Activated naive CD4-positive, alpha-beta T cell treated with anti-CD3 and anti-CD28 coated beads, Interleukin-2, amount 10 ng/mL, durations not matched to agents 7 days and 5 days (primary cell): ENCODE measurements at regions not wholly inside any gene's neighbourhood (a gene's known extent, or its start where the extent isn't known, plus 50 kb on each side); places are given as distances from the start of the nearest gene placed in this dataset.
"Not testable (repeated sequence)": the region's sequence is repeated elsewhere in the genome, so short reads cannot be mapped to it uniquely, and the experiment has no call there.

ENCODE experiments used
- CTCF ChIA-PET: fragments of 350-600 bp; sonication (Branson Sonifier 250); formaldehyde crosslinking; loops from one replicate; lab custom pipeline; 2021; ENCODE audit warnings: antibody characterized with exemption; lab: Charles Lee
- DNase-seq: peaks from one replicate; pipeline ENCODE4 v3.0.0-alpha.2; 2020
- H3K27ac Mint-ChIP-seq: one replicate; pipeline ENCODE4 v1.8.0; 2021; ENCODE audit warnings: mild to moderate bottlenecking, moderate library complexity, mixed read lengths
- H3K27me3 Mint-ChIP-seq: one replicate; pipeline ENCODE4 v1.8.0; 2021; ENCODE audit warnings: mild to moderate bottlenecking, mixed read lengths
- H3K36me3 Mint-ChIP-seq: one replicate; pipeline ENCODE4 v1.8.0; 2021; ENCODE audit warnings: mixed read lengths
- H3K4me1 Mint-ChIP-seq: one replicate; pipeline ENCODE4 v1.8.0; 2021; ENCODE audit warnings: mixed read lengths
- H3K4me3 Mint-ChIP-seq: one replicate; pipeline ENCODE4 v1.8.0; 2021; ENCODE audit warnings: mild to moderate bottlenecking, moderate library complexity, mixed read lengths
- H3K9me3 Mint-ChIP-seq: one replicate; pipeline ENCODE4 v1.8.0; 2021; ENCODE audit warnings: mixed read lengths

- Mint-ChIP-seq H3K27ac (no peak overlapping the region), H3K9me3 (no peaks in the 10 kb centered on the region)
Measured at GRCh38 chr5:62083661-62084060, 222.3 kb upstream of the KIF2A start.

GRCh38 chr5:62084391-62084790 lies 221.6 kb upstream of the KIF2A start:
- Mint-ChIP-seq H3K4me1 (no peaks in the 10 kb centered on the region), H3K27me3 (no peaks in the 10 kb centered on the region), H3K27ac (no peak overlapping the region), H3K36me3 (no peaks in the 10 kb centered on the region), H3K9me3 (no peaks in the 10 kb centered on the region), H3K4me3 (no peak overlapping the region)
- CTCF ChIA-PET: no interaction called here
- DNase-seq: no peak

More at GRCh38 chr5:62083661-62084060, 222.3 kb upstream of the KIF2A start:
- Mint-ChIP-seq H3K27me3 (no peaks in the 10 kb centered on the region), H3K4me1 (no peaks in the 10 kb centered on the region), H3K36me3 (no peaks in the 10 kb centered on the region), H3K4me3 (no peak overlapping the region)
- CTCF ChIA-PET: no interaction called here
- DNase-seq: no peak

GRCh38 chr5:62090953-62091352 lies 215.1 kb upstream of the KIF2A start:
- H3K4me1 Mint-ChIP-seq: peaks cover 3% of the 10 kb centered on the region
- H3K27me3 Mint-ChIP-seq: no peaks in the 10 kb centered on the region
- no peaks in the 10 kb centered on the region for H3K9me3 Mint-ChIP-seq
- H3K36me3 Mint-ChIP-seq: no peaks in the 10 kb centered on the region
- no peak overlapping the region for H3K27ac Mint-ChIP-seq
- CTCF ChIA-PET: no interaction called here
- no peak overlapping the region for H3K4me3 Mint-ChIP-seq
- DNase-seq: no peak

- no peak overlapping the region for H3K27ac Mint-ChIP-seq
- no peak overlapping the region for H3K4me3 Mint-ChIP-seq
- CTCF ChIA-PET: no interaction called here
- no peaks in the 10 kb centered on the region for H3K27me3 Mint-ChIP-seq
- H3K9me3 Mint-ChIP-seq: no peaks in the 10 kb centered on the region
- no peak for DNase-seq
- peaks cover 3% of the 10 kb centered on the region for H3K4me1 Mint-ChIP-seq
- H3K36me3 Mint-ChIP-seq: no peaks in the 10 kb centered on the region
Measured at GRCh38 chr5:62093411-62093810, 212.6 kb upstream of the KIF2A start.

- CTCF ChIA-PET: no interaction called here
- DNase-seq: no peak
- no peaks in the 10 kb centered on the region for H3K9me3 Mint-ChIP-seq
- no peak overlapping the region for H3K27ac Mint-ChIP-seq
- no peak overlapping the region for H3K4me3 Mint-ChIP-seq
- no peaks in the 10 kb centered on the region for H3K27me3 Mint-ChIP-seq
- H3K36me3 Mint-ChIP-seq: no peaks in the 10 kb centered on the region
- H3K4me1 Mint-ChIP-seq: peaks cover 3% of the 10 kb centered on the region
Measured at GRCh38 chr5:62093976-62094375, 212.0 kb upstream of the KIF2A start.

- no peak for DNase-seq
- H3K4me1 Mint-ChIP-seq: peaks cover 3% of the 10 kb centered on the region
- H3K27me3 Mint-ChIP-seq: no peaks in the 10 kb centered on the region
- CTCF ChIA-PET: no interaction called here
- no peak overlapping the region for H3K27ac Mint-ChIP-seq
- H3K4me3 Mint-ChIP-seq: no peak overlapping the region
- no peaks in the 10 kb centered on the region for H3K36me3 Mint-ChIP-seq
- H3K9me3 Mint-ChIP-seq: no peaks in the 10 kb centered on the region
Measured at GRCh38 chr5:62097361-62097760, 208.6 kb upstream of the KIF2A start.

- Mint-ChIP-seq H3K27ac (no peak overlapping the region), H3K27me3 (no peaks in the 10 kb centered on the region)
Measured at GRCh38 chr5:62100201-62100600, 205.8 kb upstream of the KIF2A start.

GRCh38 chr5:62103863-62104262 lies 202.1 kb upstream of the KIF2A start:
- H3K9me3 Mint-ChIP-seq, H3K27me3 Mint-ChIP-seq, DNase-seq, CTCF ChIA-PET, H3K27ac Mint-ChIP-seq, H3K4me1 Mint-ChIP-seq, H3K36me3 Mint-ChIP-seq, H3K4me3 Mint-ChIP-seq: not testable (repeated sequence)

More at GRCh38 chr5:62100201-62100600, 205.8 kb upstream of the KIF2A start:
- DNase-seq: no peak
- CTCF ChIA-PET: no interaction called here
- H3K9me3 Mint-ChIP-seq: peaks cover 2% of the 10 kb centered on the region
- no peaks in the 10 kb centered on the region for H3K4me1 Mint-ChIP-seq
- no peaks in the 10 kb centered on the region for H3K36me3 Mint-ChIP-seq
- no peak overlapping the region for H3K4me3 Mint-ChIP-seq

- H3K36me3 Mint-ChIP-seq: no peaks in the 10 kb centered on the region
- no peaks in the 10 kb centered on the region for H3K9me3 Mint-ChIP-seq
- no peak overlapping the region for H3K4me3 Mint-ChIP-seq
- no peaks in the 10 kb centered on the region for H3K4me1 Mint-ChIP-seq
- no peaks in the 10 kb centered on the region for H3K27me3 Mint-ChIP-seq
- no peak for DNase-seq
- H3K27ac Mint-ChIP-seq: no peak overlapping the region
- CTCF ChIA-PET: interaction anchor here (0.6 kb wide), 1 partner anchor 918 kb away, joined by 3 read pairs; no protein-coding TSS in a partner anchor
Measured at GRCh38 chr5:62111428-62111827, 194.6 kb upstream of the KIF2A start.

GRCh38 chr5:62112689-62113228 lies 193.2 kb upstream of the KIF2A start:
- DNase-seq: no peak
- Mint-ChIP-seq H3K9me3 (no peaks in the 10 kb centered on the region), H3K4me1 (no peaks in the 10 kb centered on the region)

GRCh38 chr5:62115014-62115413 lies 191.0 kb upstream of the KIF2A start:
- no peak for DNase-seq
- CTCF ChIA-PET: no interaction called here
- Mint-ChIP-seq H3K4me3 (no peak overlapping the region), H3K27ac (no peak overlapping the region), H3K27me3 (peaks cover 8% of the 10 kb centered on the region), H3K36me3 (no peaks in the 10 kb centered on the region), H3K4me1 (no peaks in the 10 kb centered on the region), H3K9me3 (no peaks in the 10 kb centered on the region)

More at GRCh38 chr5:62112689-62113228, 193.2 kb upstream of the KIF2A start:
- Mint-ChIP-seq H3K27me3 (peaks cover 1% of the 10 kb centered on the region), H3K4me3 (no peak overlapping the region), H3K27ac (no peak overlapping the region), H3K36me3 (no peaks in the 10 kb centered on the region)
- CTCF ChIA-PET: no interaction called here

GRCh38 chr5:62124266-62124665 lies 181.7 kb upstream of the KIF2A start:
- Mint-ChIP-seq H3K4me1 (no peaks in the 10 kb centered on the region), H3K27me3 (no peaks in the 10 kb centered on the region), H3K9me3 (no peaks in the 10 kb centered on the region), H3K4me3 (no peak overlapping the region), H3K27ac (no peak overlapping the region), H3K36me3 (no peaks in the 10 kb centered on the region)
- CTCF ChIA-PET: no interaction called here
- no peak for DNase-seq

- Mint-ChIP-seq H3K9me3 (no peaks in the 10 kb centered on the region), H3K4me1 (no peaks in the 10 kb centered on the region), H3K27me3 (no peaks in the 10 kb centered on the region), H3K27ac (no peak overlapping the region), H3K4me3 (no peak overlapping the region), H3K36me3 (no peaks in the 10 kb centered on the region)
- no peak for DNase-seq
- CTCF ChIA-PET: no interaction called here
Measured at GRCh38 chr5:62126090-62126489, 179.9 kb upstream of the KIF2A start.

- Mint-ChIP-seq H3K27ac (no peak overlapping the region), H3K9me3 (no peaks in the 10 kb centered on the region), H3K36me3 (no peaks in the 10 kb centered on the region), H3K4me1 (no peaks in the 10 kb centered on the region), H3K4me3 (no peak overlapping the region), H3K27me3 (no peaks in the 10 kb centered on the region)
- no peak for DNase-seq
- CTCF ChIA-PET: interaction anchor here (0.8 kb wide), 1 partner anchor 29 kb away, joined by 3 read pairs; no protein-coding TSS in a partner anchor
Measured at GRCh38 chr5:62127098-62127736, 178.8 kb upstream of the KIF2A start.

- no peak overlapping the region for H3K4me3 Mint-ChIP-seq
- no peaks in the 10 kb centered on the region for H3K36me3 Mint-ChIP-seq
- CTCF ChIA-PET: no interaction called here
- no peaks in the 10 kb centered on the region for H3K4me1 Mint-ChIP-seq
- H3K27ac Mint-ChIP-seq: no peak overlapping the region
- no peaks in the 10 kb centered on the region for H3K27me3 Mint-ChIP-seq
- no peak for DNase-seq
- H3K9me3 Mint-ChIP-seq: no peaks in the 10 kb centered on the region
Measured at GRCh38 chr5:62130107-62130506, 175.9 kb upstream of the KIF2A start.
